Loucy (cell line): ENCODE measurements at regions not wholly inside any gene's neighbourhood (a gene's known extent, or its start where the extent isn't known, plus 50 kb on each side); places are given as distances from the start of the nearest gene placed in this dataset.

Experiments used
- EZH2phosphoT487 ChIP-seq: fragments of 200-600 bp; IDR thresholded peaks from 2 replicates; pipeline ENCODE4 v1.6.1; 2018; ENCODE audit warnings: antibody characterized with exemption, mild to moderate bottlenecking, moderate library complexity, borderline replicate concordance
- TF ChIP-seq, protein P1 (sequence below): fragments of 200-600 bp; sonication (generic); conservative IDR thresholded peaks from 2 replicates; pipeline ENCODE4 v1.5.1; 2014; ENCODE audit warnings: mild to moderate bottlenecking, antibody characterized with exemption, low read length

DNA sequence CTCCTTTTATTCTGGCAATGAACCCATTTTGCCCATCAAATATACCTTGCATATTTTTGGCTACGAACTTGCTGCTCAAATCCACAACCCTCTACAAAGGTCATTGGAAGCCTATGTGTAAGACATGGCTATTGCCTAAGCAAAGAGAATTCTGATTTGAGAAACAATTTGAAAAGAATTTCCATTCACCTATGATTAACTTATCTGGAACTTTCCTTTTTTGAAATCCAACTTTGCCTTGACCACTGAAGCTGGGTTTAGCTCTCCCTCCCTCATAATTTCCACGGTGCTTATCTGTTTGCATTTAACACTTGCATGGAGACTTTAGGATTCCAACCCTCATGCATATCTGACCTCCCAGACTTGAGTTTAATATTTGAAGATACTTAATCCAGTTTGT lies 1514.7 kb upstream of the SLC10A2 start:
- TF ChIP-seq, protein P1, sequence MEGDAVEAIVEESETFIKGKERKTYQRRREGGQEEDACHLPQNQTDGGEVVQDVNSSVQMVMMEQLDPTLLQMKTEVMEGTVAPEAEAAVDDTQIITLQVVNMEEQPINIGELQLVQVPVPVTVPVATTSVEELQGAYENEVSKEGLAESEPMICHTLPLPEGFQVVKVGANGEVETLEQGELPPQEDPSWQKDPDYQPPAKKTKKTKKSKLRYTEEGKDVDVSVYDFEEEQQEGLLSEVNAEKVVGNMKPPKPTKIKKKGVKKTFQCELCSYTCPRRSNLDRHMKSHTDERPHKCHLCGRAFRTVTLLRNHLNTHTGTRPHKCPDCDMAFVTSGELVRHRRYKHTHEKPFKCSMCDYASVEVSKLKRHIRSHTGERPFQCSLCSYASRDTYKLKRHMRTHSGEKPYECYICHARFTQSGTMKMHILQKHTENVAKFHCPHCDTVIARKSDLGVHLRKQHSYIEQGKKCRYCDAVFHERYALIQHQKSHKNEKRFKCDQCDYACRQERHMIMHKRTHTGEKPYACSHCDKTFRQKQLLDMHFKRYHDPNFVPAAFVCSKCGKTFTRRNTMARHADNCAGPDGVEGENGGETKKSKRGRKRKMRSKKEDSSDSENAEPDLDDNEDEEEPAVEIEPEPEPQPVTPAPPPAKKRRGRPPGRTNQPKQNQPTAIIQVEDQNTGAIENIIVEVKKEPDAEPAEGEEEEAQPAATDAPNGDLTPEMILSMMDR, result no peak
- TF ChIP-seq EZH2phosphoT487, result no peak
